Liver (tissue), 8 donors: ENCODE measurements at regions not wholly inside any gene's neighbourhood (a gene's known extent, or its start where the extent isn't known, plus 50 kb on each side); places are given as distances from the start of the nearest gene placed in this dataset.

Experiments used
- DNase-seq: peaks from one replicate; pipeline ENCODE4 v3.0.0-alpha.2; 2017; ENCODE audit warnings: low spot score
- H3K27ac ChIP-seq, 2 donors: one replicate each; pipeline ENCODE4 v1.7.0; 2013; ENCODE audit warnings: inconsistent platforms in 2 of 2, low read length in 2 of 2, control low read depth in 1 of 2, low read depth in 1 of 2, mild to moderate bottlenecking in 1 of 2
- H3K27me3 ChIP-seq, 4 donors: one replicate each; pipeline versions ENCODE4 v1.6.1 to v1.7.0; 2013; ENCODE audit warnings: low read length in 3 of 4, inconsistent platforms in 1 of 4, mild to moderate bottlenecking in 1 of 4, moderate library complexity in 1 of 4; ENCODE audit not compliant: control insufficient read depth in 4 of 4, insufficient read depth in 4 of 4
- H3K36me3 ChIP-seq, 4 donors: one replicate each; pipeline versions ENCODE4 v1.6.1 to v1.7.0; 2013; ENCODE audit warnings: low read length in 3 of 4, mild to moderate bottlenecking in 3 of 4, low read depth in 1 of 4, moderate library complexity in 1 of 4; ENCODE audit not compliant: control insufficient read depth in 4 of 4, insufficient read depth in 3 of 4
- H3K4me1 ChIP-seq, 4 donors: one replicate each; pipeline versions ENCODE4 v1.6.1 to v1.7.0; 2013; ENCODE audit warnings: low read length in 3 of 4, mild to moderate bottlenecking in 3 of 4, moderate library complexity in 1 of 4; ENCODE audit not compliant: control insufficient read depth in 4 of 4, insufficient read depth in 4 of 4
- H3K4me3 ChIP-seq, 3 donors: one replicate each; pipeline versions ENCODE4 v1.6.1 to v1.7.0; 2013; ENCODE audit warnings: low read length in 3 of 3, control low read depth in 1 of 3, low read depth in 1 of 3, mild to moderate bottlenecking in 1 of 3
- H3K9ac ChIP-seq, 2 donors: one replicate each; pipeline ENCODE4 v1.7.0; 2013; ENCODE audit warnings: low read length in 2 of 2, mild to moderate bottlenecking in 2 of 2, moderate library complexity in 2 of 2, control low read depth in 1 of 2, low read depth in 1 of 2
- H3K9me3 ChIP-seq, 4 donors: one replicate each; pipeline versions ENCODE4 v1.6.1 to v1.7.0; 2013; ENCODE audit warnings: low read length in 3 of 4; ENCODE audit not compliant: control insufficient read depth in 4 of 4
- ATF3 ChIP-seq: IDR thresholded peaks from 2 replicates; pipeline ENCODE4 v1.6.1; 2016; ENCODE audit warnings: antibody characterized with exemption
- CTCF ChIP-seq: fragments of 150-350 bp; IDR thresholded peaks from 2 replicates; pipeline ENCODE4 v1.5.1; 2017; ENCODE audit warnings: improper control_type of control experiment, low read depth, low read length; ENCODE audit not compliant: missing input control
- FOXA1 ChIP-seq: IDR thresholded peaks from 2 replicates; pipeline ENCODE4 v1.6.1; 2016; ENCODE audit warnings: antibody characterized with exemption
- FOXA2 ChIP-seq: IDR thresholded peaks from 2 replicates; pipeline ENCODE4 v1.6.1; 2016; ENCODE audit warnings: antibody characterized with exemption
- GABPA ChIP-seq, 2 donors: IDR thresholded peaks in 1 of 2; conservative IDR thresholded peaks in 1 of 2; 2 replicates each; pipeline ENCODE4 v1.6.1; 2016; ENCODE audit warnings: antibody characterized with exemption in 2 of 2, mild to moderate bottlenecking in 1 of 2, moderate library complexity in 1 of 2
- JUND ChIP-seq, 2 donors: IDR thresholded peaks; 2 replicates each; pipeline ENCODE4 v1.6.1; 2016; ENCODE audit warnings: antibody characterized with exemption in 2 of 2
- MAX ChIP-seq: IDR thresholded peaks from 2 replicates; pipeline ENCODE4 v1.6.1; 2016; ENCODE audit warnings: antibody characterized with exemption
- NR2F2 ChIP-seq: IDR thresholded peaks from 2 replicates; pipeline ENCODE4 v1.6.1; 2016; ENCODE audit warnings: antibody characterized with exemption
- RAD21 ChIP-seq, 2 donors: IDR thresholded peaks; 2 replicates each; pipeline ENCODE4 v1.6.1; 2016; ENCODE audit warnings: antibody characterized with exemption in 2 of 2, mild to moderate bottlenecking in 2 of 2
- RXRA ChIP-seq, 2 donors: IDR thresholded peaks; 2 replicates each; pipeline ENCODE4 v1.6.1; 2017 to 2018; ENCODE audit warnings: antibody characterized with exemption in 2 of 2, mild to moderate bottlenecking in 1 of 2
- TAF1 ChIP-seq: conservative IDR thresholded peaks from 2 replicates; pipeline ENCODE4 v1.6.1; 2016; ENCODE audit warnings: antibody characterized with exemption, mild to moderate bottlenecking
- YY1 ChIP-seq: IDR thresholded peaks from 2 replicates; pipeline ENCODE4 v1.6.1; 2016; ENCODE audit warnings: antibody characterized with exemption, mild to moderate bottlenecking
- WGBS: extraction: QIAGEN DNeasy Blood & Tissue Kit; methylation state at CpG from one replicate; pipeline ENCODE4 v1.1.7; 2013; 5-methylcytosine and 5-hydroxymethylcytosine counted together
- donor health status: healthy.
- donor health status: healthy.
- donor health status: healthy.
- donor health status: healthy.
- donor health status: healthy.

- Histone ChIP-seq H3K27ac (no peak overlapping the region), H3K4me3 (no peak overlapping the region), H3K36me3 (no peaks in the 10 kb centered on the region), H3K27me3 (no peaks in the 10 kb centered on the region), H3K4me1 (no peaks in the 10 kb centered on the region), H3K9me3 (no peaks in the 10 kb centered on the region), H3K9ac (no peak overlapping the region)
- 22% methylated on average over 3 of the region's 3 CpGs for WGBS
- TF ChIP-seq CTCF (no peak), GABPA (IDR thresholded peaks at IDR 0.05 in 1 of 2, conservative IDR thresholded peaks at IDR 0.05 in 1 of 2) (no peak), RAD21 (IDR thresholded peaks at IDR 0.05) (no peak), TAF1 (no peak), ATF3 (no peak)
- no peak for DNase-seq
Observed at GRCh38 chr15:23846218-23846617, 159.1 kb upstream of the NDN start.

GRCh38 chr15:23850666-23851065, 163.6 kb upstream of the NDN start:
- 76% methylated on average over 6 of the region's 6 CpGs for WGBS
- H3K4me3 ChIP-seq = no peak overlapping the region
- H3K9me3 ChIP-seq = no peaks in the 10 kb centered on the region
- no peak for DNase-seq
- no peaks in the 10 kb centered on the region for H3K36me3 ChIP-seq
- no peaks in the 10 kb centered on the region for H3K4me1 ChIP-seq
- H3K27me3 ChIP-seq = no peaks in the 10 kb centered on the region
- H3K9ac ChIP-seq = no peak overlapping the region
- no peak overlapping the region for H3K27ac ChIP-seq
- TF ChIP-seq YY1 (no peak), GABPA (IDR thresholded peaks at IDR 0.05 in 1 of 2, conservative IDR thresholded peaks at IDR 0.05 in 1 of 2) (no peak), ATF3 (no peak), JUND (IDR thresholded peaks at IDR 0.05) (no peak), RAD21 (IDR thresholded peaks at IDR 0.05) (no peak), FOXA1 (no peak), CTCF (no peak), FOXA2 (no peak), RXRA (IDR thresholded peaks at IDR 0.05) (no peak), NR2F2 (no peak)

- no peak for DNase-seq
- no peak for TF ChIP-seq MAX
- no peaks in the 10 kb centered on the region for H3K27me3 ChIP-seq
- H3K9me3 ChIP-seq = no peaks in the 10 kb centered on the region
- WGBS = 53% methylated on average over 2 of the region's 2 CpGs
- H3K4me3 ChIP-seq = no peak overlapping the region
- H3K4me1 ChIP-seq = no peaks in the 10 kb centered on the region
- no peak overlapping the region for H3K9ac ChIP-seq
- H3K36me3 ChIP-seq = no peaks in the 10 kb centered on the region
- no peak overlapping the region for H3K27ac ChIP-seq
Observed at GRCh38 chr15:23851921-23852320, 164.8 kb upstream of the NDN start.
